Posterior cingulate gyrus (tissue), 11 donors: ENCODE measurements at regions not wholly inside any gene's neighbourhood (a gene's known extent, or its start where the extent isn't known, plus 50 kb on each side); places are given as distances from the start of the nearest gene placed in this dataset.

Experiments used
- DNase-seq, 10 donors: peaks; one replicate each; pipeline versions ENCODE4 v3.0.0 to v3.0.0-alpha.2; 2020 to 2021; ENCODE audit warnings: mixed read lengths in 3 of 10
- intact Hi-C: fragments of 100-400 bp; cut with DNase I; formaldehyde crosslinking; loops from one replicate; pipeline ENCODE4 v1.15.1; 2023

DNA sequence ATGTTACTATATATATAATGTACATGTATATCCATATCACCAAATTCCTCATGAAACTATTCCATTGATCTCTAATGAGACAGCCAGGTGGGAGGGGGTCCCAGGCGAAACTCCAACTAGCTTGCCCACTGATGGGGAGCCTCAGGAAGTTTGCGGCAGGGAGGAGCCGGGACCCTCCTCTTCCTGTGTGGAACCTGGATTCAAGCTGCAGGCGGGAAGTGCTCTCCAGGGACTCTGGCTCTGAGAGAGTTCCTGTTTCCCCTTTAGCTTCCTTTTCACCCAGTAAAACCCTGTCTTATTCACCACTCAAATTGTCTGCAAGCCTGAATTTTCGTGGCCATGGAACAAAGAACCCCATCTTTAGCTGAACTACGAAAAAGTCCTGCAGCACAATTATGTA, 152.2 kb downstream of the OPN5 start:
- intact Hi-C loops = no loop called here
- no peak for DNase-seq

DNA sequence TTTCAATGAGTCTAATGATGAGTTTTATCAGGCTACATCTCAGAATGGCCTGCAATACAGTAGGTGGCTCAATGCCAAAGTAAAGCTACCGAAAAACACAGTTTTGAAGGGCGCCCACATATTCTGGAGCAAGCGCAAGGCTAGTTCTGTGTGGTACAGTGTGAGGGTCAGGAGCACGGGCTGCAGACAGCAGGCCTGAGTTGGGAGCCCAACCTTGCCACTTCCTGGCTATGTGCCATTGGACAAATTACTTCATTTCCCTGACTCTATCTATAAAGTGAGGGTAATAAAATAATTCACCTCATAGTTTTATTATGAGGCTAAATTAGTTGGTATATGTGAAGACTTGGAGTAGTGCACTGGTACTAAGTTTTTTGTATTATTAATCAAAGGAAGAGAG, 150.7 kb downstream of the OPN5 start:
- peak in 1 of 10 donors; percentile 64 for DNase-seq

GRCh38 chr6:47924001-47924400, 142.2 kb downstream of the OPN5 start:
- peak in 7 of 10 donors; percentile 11 to 89 (median 37) for DNase-seq
- intact Hi-C loops = no loop called here

More for the DNA sequence above, 150.7 kb downstream of the OPN5 start:
- intact Hi-C loops = no loop called here

GRCh38 chr6:47922391-47922790, 140.6 kb downstream of the OPN5 start:
- DNase-seq = peak; percentile 37 to 94 (median 67)
- intact Hi-C loops = no loop called here

GRCh38 chr6:47919875-47920274, 138.0 kb downstream of the OPN5 start:
- DNase-seq = no peak
- intact Hi-C loops = no loop called here

DNA sequence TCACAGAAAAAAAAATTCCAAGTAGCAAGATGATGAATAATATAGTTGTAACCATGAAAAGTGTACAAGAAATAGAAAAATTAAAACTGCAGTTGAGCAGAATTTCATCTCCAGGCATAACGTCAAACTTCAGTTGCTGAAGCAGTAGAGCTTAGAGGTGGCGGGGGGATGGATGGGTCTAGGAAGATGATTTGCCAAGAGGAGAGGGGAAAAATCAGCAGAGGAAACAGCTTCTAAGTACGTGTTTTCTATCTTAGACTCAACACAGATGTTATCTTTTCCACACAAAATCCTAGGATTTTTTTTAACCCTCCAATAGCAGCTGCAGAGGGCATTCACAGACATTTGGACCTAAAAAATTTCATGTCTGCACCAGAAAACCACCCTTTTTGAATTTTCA, 136.0 kb downstream of the OPN5 start:
- DNase-seq = no peak
- intact Hi-C loops = no loop called here

DNA sequence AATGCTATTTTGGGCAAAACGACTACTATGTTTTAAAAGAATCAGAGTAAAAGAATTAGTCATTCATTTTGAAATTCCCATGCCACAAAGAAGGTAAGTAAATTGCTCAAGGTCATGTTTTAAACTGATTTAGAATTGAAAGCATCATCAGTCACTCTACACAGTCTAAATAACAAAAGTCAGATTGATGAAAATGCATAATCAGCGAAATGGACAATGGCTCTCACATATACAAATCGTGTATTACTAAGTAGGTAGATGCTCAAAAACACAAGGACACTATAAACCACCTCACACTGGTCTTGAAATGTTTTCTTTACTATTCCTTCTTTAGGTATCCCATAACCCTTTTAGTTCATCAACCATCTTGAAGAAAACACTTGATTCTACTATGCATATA, 135.4 kb downstream of the OPN5 start:
- intact Hi-C loops = no loop called here
- DNase-seq = no peak

DNA sequence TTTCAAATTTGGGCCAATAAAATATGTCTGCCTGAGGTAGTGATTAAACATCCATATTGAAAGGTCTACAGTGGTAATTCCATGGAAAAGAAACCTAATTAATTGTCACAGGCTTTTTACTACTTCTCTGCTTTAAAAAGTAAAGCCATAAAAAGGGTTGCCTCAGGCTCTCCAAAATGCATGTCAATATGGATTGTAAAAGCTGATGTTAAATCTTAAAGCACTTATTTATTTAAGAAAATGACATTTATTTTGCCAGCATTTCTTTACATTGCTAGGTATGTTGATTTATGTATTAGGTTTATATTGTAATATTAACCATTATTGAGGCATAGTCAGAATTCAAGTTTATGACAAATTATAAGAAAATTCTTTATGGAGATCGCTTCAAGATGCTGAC, 133.2 kb downstream of the OPN5 start:
- intact Hi-C loops = no loop called here

GRCh38 chr6:47908271-47908670, 126.4 kb downstream of the OPN5 start:
- DNase-seq = no peak

More for the DNA sequence above, 133.2 kb downstream of the OPN5 start:
- DNase-seq = no peak

GRCh38 chr6:47905717-47906116, 123.9 kb downstream of the OPN5 start:
- DNase-seq = no peak
- intact Hi-C loops = no loop called here

More at GRCh38 chr6:47908271-47908670, 126.4 kb downstream of the OPN5 start:
- intact Hi-C loops = no loop called here

- DNase-seq = no peak
Measured at GRCh38 chr6:47897247-47897646, 115.4 kb downstream of the OPN5 start.

DNA sequence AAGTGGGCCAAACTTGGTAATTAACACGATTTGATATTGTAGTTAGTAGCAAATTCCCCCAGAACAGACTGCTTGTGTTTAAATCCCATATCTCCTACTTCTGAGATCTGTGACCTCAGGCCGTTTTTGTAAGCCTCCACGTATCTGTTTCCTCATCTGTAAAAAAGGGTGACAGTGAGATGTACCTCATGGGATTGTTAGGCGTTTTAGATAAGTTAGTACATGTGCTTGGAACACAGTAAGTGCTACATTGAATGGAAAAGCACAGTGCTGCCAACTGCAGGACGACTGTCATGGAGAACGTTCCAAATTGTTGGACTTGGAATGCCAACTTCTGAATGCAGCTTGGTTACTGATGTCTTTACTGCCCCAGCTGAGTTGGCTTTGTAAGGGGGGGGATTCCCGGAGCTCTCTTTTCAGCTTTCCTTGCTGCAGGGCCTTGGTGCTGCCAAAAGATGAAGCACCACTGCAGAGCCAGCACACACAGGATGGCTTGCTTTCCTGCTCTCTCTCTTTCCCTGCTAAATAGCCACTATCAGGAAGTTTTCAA, 108.6 kb downstream of the OPN5 start:
- intact Hi-C loops = no loop called here
- DNase-seq = no peak

More at GRCh38 chr6:47897247-47897646, 115.4 kb downstream of the OPN5 start:
- intact Hi-C loops = no loop called here

DNA sequence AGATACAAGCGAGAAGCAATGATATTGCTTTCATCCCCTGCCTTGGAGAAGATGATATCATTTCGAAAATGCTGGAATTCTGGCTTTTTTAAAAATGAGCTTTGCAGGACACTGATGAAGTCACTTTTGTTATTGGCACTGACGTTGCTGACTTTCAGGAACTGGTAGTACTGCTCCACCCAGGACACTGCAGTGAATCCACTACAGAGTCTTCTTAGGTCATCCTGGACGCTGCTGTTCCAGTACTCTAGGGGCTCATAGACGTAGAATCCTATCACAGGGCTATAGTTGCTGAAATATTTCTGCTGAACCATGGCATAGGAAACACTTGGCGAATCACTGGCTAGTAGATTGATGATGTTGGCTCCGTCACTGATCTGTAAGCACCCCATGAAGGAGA, 97.2 kb downstream of the OPN5 start:
- DNase-seq = no peak
- intact Hi-C loops = no loop called here
